ENCODE measurements at regions not wholly inside any gene's neighbourhood (a gene's known extent, or its start where the extent isn't known, plus 50 kb on each side); places are given as distances from the start of the nearest gene placed in this dataset.
A peak's percentile ranks its signal among the peaks of the same experiment; 100 is the strongest.
"Not testable (repeated sequence)": the region's sequence is repeated elsewhere in the genome, so short reads cannot be mapped to it uniquely, and the experiment has no call there.

DNA sequence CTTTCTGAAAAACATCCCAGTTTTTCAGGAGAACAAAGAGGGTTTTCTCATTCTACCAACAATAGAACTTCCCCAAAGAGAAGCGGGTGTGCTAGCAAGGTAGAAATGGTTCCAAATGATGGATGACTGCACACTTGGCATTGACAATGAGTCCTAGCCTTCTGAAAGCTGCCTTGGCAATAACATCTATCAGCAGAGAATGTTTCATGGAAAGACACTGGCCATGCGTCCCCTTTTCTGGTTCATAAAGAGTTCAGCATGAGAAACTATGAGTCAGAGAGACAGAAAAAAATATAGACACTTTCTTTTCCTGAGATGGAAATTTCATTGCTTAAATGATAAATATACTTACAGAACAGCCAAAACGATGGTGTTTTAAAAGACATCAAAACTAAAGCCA is 236.9 kb upstream of the PRKX start:
- DNase-seq (ENCODE audit: extremely low spot score, unreplicated experiment): no peak
- Mint-ChIP-seq H3K27ac (ENCODE audit: unreplicated experiment) (no peak overlapping the region), H3K4me3 (ENCODE audit: unreplicated experiment) (no peak overlapping the region)

GRCh38 chrX:3943965-3944364 is 230.5 kb upstream of the PRKX start:
- Mint-ChIP-seq H3K9me3 (ENCODE audit: unreplicated experiment) (peaks cover 6% of the 10 kb centered on the region), H3K36me3 (ENCODE audit: unreplicated experiment) (no peaks in the 10 kb centered on the region), H3K27me3 (ENCODE audit: unreplicated experiment) (peaks cover 38% of the 10 kb centered on the region), H3K27ac (ENCODE audit: unreplicated experiment) (no peak overlapping the region), H3K4me1 (ENCODE audit: unreplicated experiment) (no peaks in the 10 kb centered on the region), H3K4me3 (ENCODE audit: unreplicated experiment) (no peak overlapping the region)
- TF ChIP-seq CTCF (IDR thresholded peaks at IDR 0.05): no peak
- DNase-seq (ENCODE audit: extremely low spot score, unreplicated experiment): no peak

More for the DNA sequence above, 236.9 kb upstream of the PRKX start:
- Mint-ChIP-seq H3K9me3 (ENCODE audit: unreplicated experiment) (peaks cover 9% of the 10 kb centered on the region), H3K36me3 (ENCODE audit: unreplicated experiment) (no peaks in the 10 kb centered on the region), H3K4me1 (ENCODE audit: unreplicated experiment) (no peaks in the 10 kb centered on the region), H3K27me3 (ENCODE audit: unreplicated experiment) (peaks cover 9% of the 10 kb centered on the region)
- TF ChIP-seq CTCF (IDR thresholded peaks at IDR 0.05): no peak

- peaks cover 6% of the 10 kb centered on the region for H3K9me3 Mint-ChIP-seq (ENCODE audit: unreplicated experiment)
- TF ChIP-seq CTCF (IDR thresholded peaks at IDR 0.05): peak; percentile 66
- H3K4me3 Mint-ChIP-seq (ENCODE audit: unreplicated experiment): no peak overlapping the region
- DNase-seq (ENCODE audit: extremely low spot score, unreplicated experiment): no peak
- no peaks in the 10 kb centered on the region for H3K4me1 Mint-ChIP-seq (ENCODE audit: unreplicated experiment)
- no peak overlapping the region for H3K27ac Mint-ChIP-seq (ENCODE audit: unreplicated experiment)
- H3K36me3 Mint-ChIP-seq (ENCODE audit: unreplicated experiment): no peaks in the 10 kb centered on the region
- peaks cover 31% of the 10 kb centered on the region for H3K27me3 Mint-ChIP-seq (ENCODE audit: unreplicated experiment)
Observed at GRCh38 chrX:3940000-3940610, 226.7 kb upstream of the PRKX start.

DNA sequence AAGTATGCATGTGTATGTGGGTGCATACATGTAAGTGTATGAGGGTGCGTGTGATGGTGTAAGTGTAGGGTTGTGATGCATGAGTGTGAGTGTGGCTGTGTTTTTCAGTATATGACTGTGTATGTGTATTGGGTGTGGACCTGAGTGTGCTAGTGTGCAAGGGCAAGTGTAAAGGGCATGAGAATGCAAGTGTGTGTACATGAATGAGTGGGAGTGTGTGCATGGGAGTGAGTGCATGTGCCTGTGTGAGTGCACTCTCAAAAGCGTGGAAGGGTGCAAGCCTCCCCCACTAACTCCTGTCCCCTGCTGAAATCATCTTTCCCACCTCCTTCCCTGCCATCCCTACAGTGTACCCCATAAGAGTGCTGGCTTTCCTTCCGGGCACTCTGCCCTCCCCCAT is 225.1 kb upstream of the PRKX start:
- Mint-ChIP-seq H3K4me3 (ENCODE audit: unreplicated experiment) (no peak overlapping the region), H3K9me3 (ENCODE audit: unreplicated experiment) (peaks cover 6% of the 10 kb centered on the region), H3K27me3 (ENCODE audit: unreplicated experiment) (peaks cover 27% of the 10 kb centered on the region), H3K4me1 (ENCODE audit: unreplicated experiment) (no peaks in the 10 kb centered on the region), H3K36me3 (ENCODE audit: unreplicated experiment) (no peaks in the 10 kb centered on the region), H3K27ac (ENCODE audit: unreplicated experiment) (no peak overlapping the region)
- no peak for DNase-seq (ENCODE audit: extremely low spot score, unreplicated experiment)
- no peak for TF ChIP-seq CTCF (IDR thresholded peaks at IDR 0.05)

GRCh38 chrX:3935196-3935595 is 221.7 kb upstream of the PRKX start:
- not testable (repeated sequence) for H3K27ac Mint-ChIP-seq (ENCODE audit: unreplicated experiment); H3K27me3 Mint-ChIP-seq (ENCODE audit: unreplicated experiment); H3K4me1 Mint-ChIP-seq (ENCODE audit: unreplicated experiment); DNase-seq (ENCODE audit: extremely low spot score, unreplicated experiment); H3K4me3 Mint-ChIP-seq (ENCODE audit: unreplicated experiment); H3K9me3 Mint-ChIP-seq (ENCODE audit: unreplicated experiment); H3K36me3 Mint-ChIP-seq (ENCODE audit: unreplicated experiment)

DNA sequence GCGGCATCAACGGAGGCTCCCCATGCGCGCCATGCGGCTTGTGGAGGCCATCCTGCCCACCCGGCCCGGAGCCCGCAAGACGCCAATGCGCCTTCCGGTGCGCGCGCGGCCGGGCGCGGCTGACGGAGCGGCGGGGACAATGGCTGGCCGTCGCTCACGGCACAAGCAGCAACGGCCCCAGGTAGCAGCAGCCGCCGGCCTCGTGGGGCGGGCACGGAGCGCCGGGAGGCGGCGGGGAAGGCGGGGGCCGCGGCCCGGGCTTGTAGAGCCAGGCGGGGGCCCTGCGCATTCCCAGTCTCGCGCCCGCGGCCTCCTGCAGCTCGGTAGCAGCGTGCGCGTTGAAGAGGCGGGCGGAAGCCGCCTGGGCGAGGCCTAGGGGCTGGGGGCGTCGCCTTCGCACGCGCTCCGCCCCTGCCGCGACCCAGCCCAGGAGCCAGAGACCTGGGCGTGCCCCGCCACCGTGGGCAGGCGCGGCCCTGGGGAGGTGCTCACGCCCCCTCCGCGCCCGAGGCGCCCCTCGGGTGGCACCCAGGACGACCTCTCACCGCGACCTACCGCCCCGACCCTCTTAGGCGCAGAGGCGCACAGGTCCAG is 207.1 kb upstream of the PRKX start:
- not testable (repeated sequence) for DNase-seq (ENCODE audit: extremely low spot score, unreplicated experiment); H3K36me3 Mint-ChIP-seq (ENCODE audit: unreplicated experiment); H3K4me1 Mint-ChIP-seq (ENCODE audit: unreplicated experiment); H3K27me3 Mint-ChIP-seq (ENCODE audit: unreplicated experiment); H3K27ac Mint-ChIP-seq (ENCODE audit: unreplicated experiment); H3K9me3 Mint-ChIP-seq (ENCODE audit: unreplicated experiment); H3K4me3 Mint-ChIP-seq (ENCODE audit: unreplicated experiment)

GRCh38 chrX:3919668-3920423 is 206.4 kb upstream of the PRKX start:
- not testable (repeated sequence) for H3K27me3 Mint-ChIP-seq (ENCODE audit: unreplicated experiment); H3K4me1 Mint-ChIP-seq (ENCODE audit: unreplicated experiment); H3K9me3 Mint-ChIP-seq (ENCODE audit: unreplicated experiment); H3K36me3 Mint-ChIP-seq (ENCODE audit: unreplicated experiment); H3K4me3 Mint-ChIP-seq (ENCODE audit: unreplicated experiment); H3K27ac Mint-ChIP-seq (ENCODE audit: unreplicated experiment); DNase-seq (ENCODE audit: extremely low spot score, unreplicated experiment)

DNA sequence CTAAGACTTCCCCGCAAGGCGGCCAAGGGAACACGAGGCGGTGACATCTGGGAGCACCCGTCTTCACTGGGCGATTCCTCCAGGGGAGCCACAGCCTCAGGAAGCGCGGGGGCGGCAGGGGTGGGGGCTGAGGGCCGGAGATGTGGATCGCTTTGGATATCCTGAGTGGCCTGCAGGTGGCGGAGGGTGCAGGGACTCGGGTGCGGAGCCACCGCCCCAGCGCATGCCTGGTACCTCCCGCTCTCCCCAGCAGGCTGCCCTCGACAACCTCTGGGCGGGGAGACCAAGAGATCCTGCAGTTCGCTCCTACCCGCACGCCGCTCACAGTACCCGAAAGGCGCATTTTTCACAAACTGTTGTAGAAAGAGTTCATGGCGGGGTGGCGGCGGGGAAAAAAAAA is 201.4 kb upstream of the PRKX start:
- not testable (repeated sequence) for DNase-seq (ENCODE audit: extremely low spot score, unreplicated experiment); H3K27me3 Mint-ChIP-seq (ENCODE audit: unreplicated experiment); H3K9me3 Mint-ChIP-seq (ENCODE audit: unreplicated experiment); H3K4me1 Mint-ChIP-seq (ENCODE audit: unreplicated experiment); H3K27ac Mint-ChIP-seq (ENCODE audit: unreplicated experiment); H3K36me3 Mint-ChIP-seq (ENCODE audit: unreplicated experiment); H3K4me3 Mint-ChIP-seq (ENCODE audit: unreplicated experiment)
